Mammary epithelial cell (primary cell): ENCODE measurements at regions not wholly inside any gene's neighbourhood (a gene's known extent, or its start where the extent isn't known, plus 50 kb on each side); places are given as distances from the start of the nearest gene placed in this dataset.

ENCODE experiments used
- CTCF ChIP-seq, 2 donors: IDR thresholded peaks in 1 of 2; conservative IDR thresholded peaks in 1 of 2; 2 replicates each; pipeline ENCODE4 v1.5.1; 2011 to 2012; ENCODE audit warnings: inconsistent platforms in 2 of 2, low read length in 2 of 2, mild to moderate bottlenecking in 2 of 2, control low read depth in 1 of 2, low read depth in 1 of 2; ENCODE audit not compliant: insufficient read depth in 1 of 2; ENCODE audit errors: extremely low read depth in 1 of 2
- EZH2 ChIP-seq: IDR thresholded peaks from 2 replicates; pipeline ENCODE4 v1.6.1; 2012; ENCODE audit warnings: low read length, inconsistent platforms, borderline replicate concordance

- TF ChIP-seq CTCF (conservative IDR thresholded peaks at IDR 0.05 in 1 of 2, IDR thresholded peaks at IDR 0.05 in 1 of 2; ENCODE audit: extremely low read depth in 1 of 2, insufficient read depth in 1 of 2, low read depth in 1 of 2, low read length in 2 of 2) (no peak), EZH2 (no peak)
Measured at GRCh38 chr2:66803726-66804125, 368.8 kb downstream of the MEIS1 start.
